Liver (tissue), 8 donors: ENCODE measurements at regions not wholly inside any gene's neighbourhood (a gene's known extent, or its start where the extent isn't known, plus 50 kb on each side); places are given as distances from the start of the nearest gene placed in this dataset.

Source experiments
- DNase-seq: peaks from one replicate; pipeline ENCODE4 v3.0.0-alpha.2; 2017; ENCODE audit warnings: low spot score
- H3K27ac ChIP-seq, 2 donors: one replicate each; pipeline ENCODE4 v1.7.0; 2013; ENCODE audit warnings: inconsistent platforms in 2 of 2, low read length in 2 of 2, control low read depth in 1 of 2, low read depth in 1 of 2, mild to moderate bottlenecking in 1 of 2
- H3K27me3 ChIP-seq, 4 donors: one replicate each; pipeline versions ENCODE4 v1.6.1 to v1.7.0; 2013; ENCODE audit warnings: low read length in 3 of 4, inconsistent platforms in 1 of 4, mild to moderate bottlenecking in 1 of 4, moderate library complexity in 1 of 4; ENCODE audit not compliant: control insufficient read depth in 4 of 4, insufficient read depth in 4 of 4
- H3K36me3 ChIP-seq, 4 donors: one replicate each; pipeline versions ENCODE4 v1.6.1 to v1.7.0; 2013; ENCODE audit warnings: low read length in 3 of 4, mild to moderate bottlenecking in 3 of 4, low read depth in 1 of 4, moderate library complexity in 1 of 4; ENCODE audit not compliant: control insufficient read depth in 4 of 4, insufficient read depth in 3 of 4
- H3K4me1 ChIP-seq, 4 donors: one replicate each; pipeline versions ENCODE4 v1.6.1 to v1.7.0; 2013; ENCODE audit warnings: low read length in 3 of 4, mild to moderate bottlenecking in 3 of 4, moderate library complexity in 1 of 4; ENCODE audit not compliant: control insufficient read depth in 4 of 4, insufficient read depth in 4 of 4
- H3K4me3 ChIP-seq, 3 donors: one replicate each; pipeline versions ENCODE4 v1.6.1 to v1.7.0; 2013; ENCODE audit warnings: low read length in 3 of 3, control low read depth in 1 of 3, low read depth in 1 of 3, mild to moderate bottlenecking in 1 of 3
- H3K9ac ChIP-seq, 2 donors: one replicate each; pipeline ENCODE4 v1.7.0; 2013; ENCODE audit warnings: low read length in 2 of 2, mild to moderate bottlenecking in 2 of 2, moderate library complexity in 2 of 2, control low read depth in 1 of 2, low read depth in 1 of 2
- H3K9me3 ChIP-seq, 4 donors: one replicate each; pipeline versions ENCODE4 v1.6.1 to v1.7.0; 2013; ENCODE audit warnings: low read length in 3 of 4; ENCODE audit not compliant: control insufficient read depth in 4 of 4
- EGR1 ChIP-seq, 2 donors: IDR thresholded peaks; 2 replicates each; pipeline ENCODE4 v1.6.1; 2016 to 2018; ENCODE audit warnings: antibody characterized with exemption in 2 of 2, low read depth in 2 of 2
- FOXA1 ChIP-seq: IDR thresholded peaks from 2 replicates; pipeline ENCODE4 v1.6.1; 2016; ENCODE audit warnings: antibody characterized with exemption
- FOXA2 ChIP-seq: IDR thresholded peaks from 2 replicates; pipeline ENCODE4 v1.6.1; 2016; ENCODE audit warnings: antibody characterized with exemption
- GABPA ChIP-seq, 2 donors: IDR thresholded peaks in 1 of 2; conservative IDR thresholded peaks in 1 of 2; 2 replicates each; pipeline ENCODE4 v1.6.1; 2016; ENCODE audit warnings: antibody characterized with exemption in 2 of 2, mild to moderate bottlenecking in 1 of 2, moderate library complexity in 1 of 2
- HNF4A ChIP-seq, 2 donors: conservative IDR thresholded peaks; 2 replicates each; pipeline ENCODE4 v1.6.1; 2016; ENCODE audit warnings: antibody characterized with exemption in 2 of 2, mild to moderate bottlenecking in 2 of 2
- HNF4G ChIP-seq: IDR thresholded peaks from 2 replicates; pipeline ENCODE4 v1.6.1; 2016; ENCODE audit warnings: antibody characterized with exemption
- JUND ChIP-seq, 2 donors: IDR thresholded peaks; 2 replicates each; pipeline ENCODE4 v1.6.1; 2016; ENCODE audit warnings: antibody characterized with exemption in 2 of 2
- NR2F2 ChIP-seq: IDR thresholded peaks from 2 replicates; pipeline ENCODE4 v1.6.1; 2016; ENCODE audit warnings: antibody characterized with exemption
- RAD21 ChIP-seq, 2 donors: IDR thresholded peaks; 2 replicates each; pipeline ENCODE4 v1.6.1; 2016; ENCODE audit warnings: antibody characterized with exemption in 2 of 2, mild to moderate bottlenecking in 2 of 2
- RXRA ChIP-seq, 2 donors: IDR thresholded peaks; 2 replicates each; pipeline ENCODE4 v1.6.1; 2017 to 2018; ENCODE audit warnings: antibody characterized with exemption in 2 of 2, mild to moderate bottlenecking in 1 of 2
- SP1 ChIP-seq: IDR thresholded peaks from 2 replicates; pipeline ENCODE4 v1.6.1; 2018; ENCODE audit warnings: antibody characterized with exemption, mild to moderate bottlenecking
- TAF1 ChIP-seq: conservative IDR thresholded peaks from 2 replicates; pipeline ENCODE4 v1.6.1; 2016; ENCODE audit warnings: antibody characterized with exemption, mild to moderate bottlenecking
- YY1 ChIP-seq: IDR thresholded peaks from 2 replicates; pipeline ENCODE4 v1.6.1; 2016; ENCODE audit warnings: antibody characterized with exemption, mild to moderate bottlenecking
- ZBTB33 ChIP-seq: IDR thresholded peaks from 2 replicates; pipeline ENCODE4 v1.6.1; 2016; ENCODE audit warnings: antibody characterized with exemption
- WGBS: extraction: QIAGEN DNeasy Blood & Tissue Kit; methylation state at CpG from one replicate; pipeline ENCODE4 v1.1.7; 2013; 5-methylcytosine and 5-hydroxymethylcytosine counted together
- TF ChIP-seq, protein P1 (sequence below): fragments of 150-350 bp; IDR thresholded peaks from 2 replicates; pipeline ENCODE4 v1.5.1; 2017; ENCODE audit warnings: improper control_type of control experiment, low read depth, low read length; ENCODE audit not compliant: missing input control
- TF ChIP-seq, protein P2 (sequence below): IDR thresholded peaks from 2 replicates; pipeline ENCODE4 v1.6.1; 2016; ENCODE audit warnings: antibody characterized with exemption
- TF ChIP-seq, protein P3 (sequence below): IDR thresholded peaks from 2 replicates; pipeline ENCODE4 v1.6.1; 2016; ENCODE audit warnings: antibody characterized with exemption, mild to moderate bottlenecking
- TF ChIP-seq, protein P4 (sequence below): IDR thresholded peaks from 2 replicates; pipeline ENCODE4 v1.6.1; 2016; ENCODE audit warnings: antibody characterized with exemption
- donor health status: healthy.
- donor health status: healthy.
- donor health status: healthy.
- donor health status: healthy.
- donor health status: healthy.

DNA sequence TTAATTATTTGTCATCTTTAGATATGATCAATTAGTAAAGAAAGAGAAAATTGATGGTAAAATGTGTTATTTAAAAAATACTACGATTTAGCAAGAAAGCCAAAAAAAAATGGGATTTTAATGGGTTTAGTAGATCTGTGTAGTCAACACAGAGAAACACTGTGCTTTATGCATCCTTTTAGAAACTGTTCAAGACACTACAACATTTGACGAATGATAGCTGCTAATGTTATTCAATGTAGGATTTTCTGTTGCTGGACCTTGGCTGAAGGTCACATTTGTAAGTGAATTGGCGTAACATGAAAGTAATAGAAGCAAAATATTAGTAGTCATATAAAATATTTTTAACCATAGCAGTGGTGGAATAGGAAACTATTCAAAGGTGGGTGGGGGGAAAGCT is 1293.9 kb downstream of the NCAM2 start:
- Histone ChIP-seq H3K27me3 (no peaks in the 10 kb centered on the region), H3K36me3 (no peaks in the 10 kb centered on the region), H3K4me3 (no peak overlapping the region), H3K9me3 (no peaks in the 10 kb centered on the region), H3K9ac (no peak overlapping the region), H3K27ac (no peak overlapping the region), H3K4me1 (peaks cover 0 to 7% (median 1%) of the 10 kb centered on the region in 4 donors)
- 89% methylated on average over 3 of the region's 3 CpGs for WGBS
- TF ChIP-seq HNF4G, result no peak
- TF ChIP-seq ZBTB33, result no peak
- no peak for TF ChIP-seq FOXA2
- no peak for TF ChIP-seq SP1
- TF ChIP-seq, protein P1, sequence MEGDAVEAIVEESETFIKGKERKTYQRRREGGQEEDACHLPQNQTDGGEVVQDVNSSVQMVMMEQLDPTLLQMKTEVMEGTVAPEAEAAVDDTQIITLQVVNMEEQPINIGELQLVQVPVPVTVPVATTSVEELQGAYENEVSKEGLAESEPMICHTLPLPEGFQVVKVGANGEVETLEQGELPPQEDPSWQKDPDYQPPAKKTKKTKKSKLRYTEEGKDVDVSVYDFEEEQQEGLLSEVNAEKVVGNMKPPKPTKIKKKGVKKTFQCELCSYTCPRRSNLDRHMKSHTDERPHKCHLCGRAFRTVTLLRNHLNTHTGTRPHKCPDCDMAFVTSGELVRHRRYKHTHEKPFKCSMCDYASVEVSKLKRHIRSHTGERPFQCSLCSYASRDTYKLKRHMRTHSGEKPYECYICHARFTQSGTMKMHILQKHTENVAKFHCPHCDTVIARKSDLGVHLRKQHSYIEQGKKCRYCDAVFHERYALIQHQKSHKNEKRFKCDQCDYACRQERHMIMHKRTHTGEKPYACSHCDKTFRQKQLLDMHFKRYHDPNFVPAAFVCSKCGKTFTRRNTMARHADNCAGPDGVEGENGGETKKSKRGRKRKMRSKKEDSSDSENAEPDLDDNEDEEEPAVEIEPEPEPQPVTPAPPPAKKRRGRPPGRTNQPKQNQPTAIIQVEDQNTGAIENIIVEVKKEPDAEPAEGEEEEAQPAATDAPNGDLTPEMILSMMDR, result no peak
- TF ChIP-seq TAF1, result no peak
- no peak for TF ChIP-seq NR2F2
- TF ChIP-seq, protein P2, sequence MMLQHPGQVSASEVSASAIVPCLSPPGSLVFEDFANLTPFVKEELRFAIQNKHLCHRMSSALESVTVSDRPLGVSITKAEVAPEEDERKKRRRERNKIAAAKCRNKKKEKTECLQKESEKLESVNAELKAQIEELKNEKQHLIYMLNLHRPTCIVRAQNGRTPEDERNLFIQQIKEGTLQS, result no peak
- TF ChIP-seq YY1, result no peak
- TF ChIP-seq, protein P3, sequence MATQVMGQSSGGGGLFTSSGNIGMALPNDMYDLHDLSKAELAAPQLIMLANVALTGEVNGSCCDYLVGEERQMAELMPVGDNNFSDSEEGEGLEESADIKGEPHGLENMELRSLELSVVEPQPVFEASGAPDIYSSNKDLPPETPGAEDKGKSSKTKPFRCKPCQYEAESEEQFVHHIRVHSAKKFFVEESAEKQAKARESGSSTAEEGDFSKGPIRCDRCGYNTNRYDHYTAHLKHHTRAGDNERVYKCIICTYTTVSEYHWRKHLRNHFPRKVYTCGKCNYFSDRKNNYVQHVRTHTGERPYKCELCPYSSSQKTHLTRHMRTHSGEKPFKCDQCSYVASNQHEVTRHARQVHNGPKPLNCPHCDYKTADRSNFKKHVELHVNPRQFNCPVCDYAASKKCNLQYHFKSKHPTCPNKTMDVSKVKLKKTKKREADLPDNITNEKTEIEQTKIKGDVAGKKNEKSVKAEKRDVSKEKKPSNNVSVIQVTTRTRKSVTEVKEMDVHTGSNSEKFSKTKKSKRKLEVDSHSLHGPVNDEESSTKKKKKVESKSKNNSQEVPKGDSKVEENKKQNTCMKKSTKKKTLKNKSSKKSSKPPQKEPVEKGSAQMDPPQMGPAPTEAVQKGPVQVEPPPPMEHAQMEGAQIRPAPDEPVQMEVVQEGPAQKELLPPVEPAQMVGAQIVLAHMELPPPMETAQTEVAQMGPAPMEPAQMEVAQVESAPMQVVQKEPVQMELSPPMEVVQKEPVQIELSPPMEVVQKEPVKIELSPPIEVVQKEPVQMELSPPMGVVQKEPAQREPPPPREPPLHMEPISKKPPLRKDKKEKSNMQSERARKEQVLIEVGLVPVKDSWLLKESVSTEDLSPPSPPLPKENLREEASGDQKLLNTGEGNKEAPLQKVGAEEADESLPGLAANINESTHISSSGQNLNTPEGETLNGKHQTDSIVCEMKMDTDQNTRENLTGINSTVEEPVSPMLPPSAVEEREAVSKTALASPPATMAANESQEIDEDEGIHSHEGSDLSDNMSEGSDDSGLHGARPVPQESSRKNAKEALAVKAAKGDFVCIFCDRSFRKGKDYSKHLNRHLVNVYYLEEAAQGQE, result no peak
- TF ChIP-seq RXRA (IDR thresholded peaks at IDR 0.05), result no peak
- TF ChIP-seq EGR1 (IDR thresholded peaks at IDR 0.05; ENCODE audit: low read depth in 2 of 2), result no peak
- no peak for TF ChIP-seq HNF4A (conservative IDR thresholded peaks at IDR 0.05)
- TF ChIP-seq FOXA1, result no peak
- TF ChIP-seq, protein P4, sequence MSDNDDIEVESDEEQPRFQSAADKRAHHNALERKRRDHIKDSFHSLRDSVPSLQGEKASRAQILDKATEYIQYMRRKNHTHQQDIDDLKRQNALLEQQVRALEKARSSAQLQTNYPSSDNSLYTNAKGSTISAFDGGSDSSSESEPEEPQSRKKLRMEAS, result no peak
- TF ChIP-seq RAD21 (IDR thresholded peaks at IDR 0.05), result no peak
- TF ChIP-seq JUND (IDR thresholded peaks at IDR 0.05), result no peak
- TF ChIP-seq GABPA (IDR thresholded peaks at IDR 0.05 in 1 of 2, conservative IDR thresholded peaks at IDR 0.05 in 1 of 2), result no peak
- no peak for DNase-seq
